IMR-90 (cell line): ENCODE measurements at regions not wholly inside any gene's neighbourhood (a gene's known extent, or its start where the extent isn't known, plus 50 kb on each side); places are given as distances from the start of the nearest gene placed in this dataset.

Experiments used
- ATAC-seq: fragments of 200-7000 bp; cut with Tn5 transposase; 2 replicates; pipeline ENCODE4 v1.9.1; 2020; ENCODE audit warnings: low read depth, mild to moderate bottlenecking, moderate library complexity
- BruUV-seq: library from RNA; stranded (reverse); fragments of 400-500 nt; replicated peaks from 2 replicates; lab custom pipeline; 2021; lab: Mats Ljungman, UMichigan
- CTCF ChIA-PET: fragments of 300-600 bp; formaldehyde crosslinking; extraction: SDS; loops from one replicate; lab custom pipeline; 2021; ENCODE audit warnings: antibody characterized with exemption; lab: Yijun Ruan, JAX
- POLR2A ChIA-PET: fragments of 300-600 bp; sonication (Branson Sonifier 250); formaldehyde crosslinking; loops from one replicate; lab custom pipeline; 2022; ENCODE audit warnings: antibody characterized with exemption; ENCODE audit not compliant: unreplicated experiment; lab: Charles Lee
- DNase-seq: peaks from one replicate; pipeline ENCODE4 v3.0.0; 2013
- H2AFZ ChIP-seq: replicated peaks from 2 replicates; pipeline ENCODE3; 2013; ENCODE audit warnings: low read length, mild to moderate bottlenecking; ENCODE audit not compliant: poor library complexity
- H2AK5ac ChIP-seq: 2 replicates; pipeline ENCODE4 v1.6.1; 2013; ENCODE audit warnings: low read depth, low read length, inconsistent platforms
- H2AK9ac ChIP-seq: replicated peaks from 2 replicates; pipeline ENCODE3; 2013; ENCODE audit warnings: mild to moderate bottlenecking, low read depth, low read length, moderate library complexity; ENCODE audit not compliant: poor library complexity
- H2BK120ac ChIP-seq: 2 replicates; pipeline ENCODE4 v1.6.1; 2013; ENCODE audit warnings: low read depth, low read length, inconsistent platforms
- H2BK15ac ChIP-seq: 3 replicates; pipeline ENCODE4 v1.6.1; 2013; ENCODE audit warnings: low read depth, low read length, inconsistent platforms
- H2BK20ac ChIP-seq: 2 replicates; pipeline ENCODE4 v1.6.1; 2013; ENCODE audit warnings: low read depth, mild to moderate bottlenecking, inconsistent platforms, low read length, moderate library complexity
- H2BK5ac ChIP-seq: 2 replicates; pipeline ENCODE4 v1.6.1; 2013; ENCODE audit warnings: mild to moderate bottlenecking, low read depth, low read length, inconsistent platforms; ENCODE audit not compliant: poor library complexity, severe bottlenecking
- H3K14ac ChIP-seq: replicated peaks from 2 replicates; pipeline ENCODE4 v1.6.1; 2013; ENCODE audit warnings: low read depth, low read length, inconsistent platforms
- H3K18ac ChIP-seq: 2 replicates; pipeline ENCODE4 v1.6.1; 2013; ENCODE audit warnings: low read depth, low read length, control low read depth
- H3K23ac ChIP-seq: 2 replicates; pipeline ENCODE4 v1.6.1; 2013; ENCODE audit warnings: low read depth, low read length, inconsistent platforms
- H3K27ac ChIP-seq: 2 replicates; pipeline ENCODE4 v1.5.1; 2013; ENCODE audit warnings: mild to moderate bottlenecking, control low read depth, low read length; ENCODE audit not compliant: insufficient read depth
- H3K27me3 ChIP-seq: 2 replicates; pipeline ENCODE4 v1.6.1; 2013; ENCODE audit warnings: low read length; ENCODE audit not compliant: control insufficient read depth, insufficient read depth
- H3K36me3 ChIP-seq: 2 replicates; pipeline ENCODE4 v1.6.1; 2013; ENCODE audit warnings: low read length, mixed read lengths; ENCODE audit not compliant: control insufficient read depth, insufficient read depth
- H3K4ac ChIP-seq: 2 replicates; pipeline ENCODE4 v1.6.1; 2013; ENCODE audit warnings: low read depth, low read length, inconsistent platforms
- H3K4me1 ChIP-seq: 2 replicates; pipeline ENCODE4 v1.6.1; 2013; ENCODE audit warnings: low read length, mixed read lengths; ENCODE audit not compliant: control insufficient read depth, insufficient read depth
- H3K4me2 ChIP-seq: 2 replicates; pipeline ENCODE4 v1.6.1; 2013; ENCODE audit warnings: low read depth, mild to moderate bottlenecking, control low read depth, low read length, moderate library complexity
- H3K4me3 ChIP-seq: 2 replicates; pipeline ENCODE4 v1.5.1; 2013; ENCODE audit warnings: low read depth, mild to moderate bottlenecking, control low read depth, low read length, moderate library complexity; ENCODE audit not compliant: insufficient read depth
- H3K56ac ChIP-seq: 2 replicates; pipeline ENCODE4 v1.6.1; 2013; ENCODE audit warnings: low read length, inconsistent platforms; ENCODE audit not compliant: insufficient read depth; ENCODE audit errors: extremely low read depth
- H3K79me1 ChIP-seq, 2 experiments: 2 replicates each; pipeline ENCODE4 v1.6.1; 2013; ENCODE audit warnings: low read length in 2 of 2, inconsistent platforms in 1 of 2, low read depth in 1 of 2
- H3K9ac ChIP-seq: 2 replicates; pipeline ENCODE4 v1.6.1; 2013; ENCODE audit warnings: low read depth, low read length, control low read depth
- H3K9me1 ChIP-seq: 2 replicates; pipeline ENCODE4 v1.6.1; 2013; ENCODE audit warnings: low read length, inconsistent platforms; ENCODE audit not compliant: insufficient read depth
- H3K9me3 ChIP-seq: 2 replicates; pipeline ENCODE4 v1.6.1; 2013; ENCODE audit warnings: low read length; ENCODE audit not compliant: control insufficient read depth, insufficient read depth
- H4K20me1 ChIP-seq: 2 replicates; pipeline ENCODE4 v1.6.1; 2013; ENCODE audit warnings: low read length, inconsistent platforms; ENCODE audit not compliant: insufficient read depth
- H4K5ac ChIP-seq: 2 replicates; pipeline ENCODE4 v1.6.1; 2013; ENCODE audit warnings: mild to moderate bottlenecking, low read depth, low read length, control low read depth
- H4K8ac ChIP-seq, 2 experiments: 2 replicates each; pipeline ENCODE4 v1.6.1; 2013; ENCODE audit warnings: low read depth in 2 of 2, low read length in 2 of 2, control low read depth in 1 of 2, inconsistent platforms in 1 of 2
- H4K91ac ChIP-seq: 2 replicates; pipeline ENCODE4 v1.6.1; 2013; ENCODE audit warnings: low read depth, low read length, inconsistent platforms; ENCODE audit not compliant: insufficient read depth
- BHLHE40 ChIP-seq: fragments of 150-350 bp; IDR thresholded peaks from 2 replicates; pipeline ENCODE4 v1.6.1; 2016; ENCODE audit warnings: mild to moderate bottlenecking, low read depth, low read length
- CEBPB ChIP-seq: IDR thresholded peaks from 2 replicates; pipeline ENCODE4 v1.6.1; 2012; ENCODE audit warnings: low read depth, low read length, improper control_type of control experiment
- CHD1 ChIP-seq: IDR thresholded peaks from 2 replicates; pipeline ENCODE4 v1.6.1; 2012; ENCODE audit warnings: low read depth, low read length, improper control_type of control experiment
- FOS ChIP-seq: fragments of 150-350 bp; IDR thresholded peaks from 2 replicates; pipeline ENCODE4 v1.6.1; 2016; ENCODE audit warnings: low read depth, low read length
- MAZ ChIP-seq: IDR thresholded peaks from 2 replicates; pipeline ENCODE4 v1.6.1; 2012; ENCODE audit warnings: low read depth, mild to moderate bottlenecking, low read length, improper control_type of control experiment, moderate library complexity, borderline replicate concordance
- MXI1 ChIP-seq: IDR thresholded peaks from 2 replicates; pipeline ENCODE4 v1.6.1; 2012; ENCODE audit warnings: low read depth, mild to moderate bottlenecking, low read length, moderate library complexity, borderline replicate concordance
- NFE2L2 ChIP-seq: fragments of 150-350 bp; IDR thresholded peaks from 2 replicates; pipeline ENCODE4 v1.6.1; 2016; ENCODE audit warnings: low read depth, mild to moderate bottlenecking, low read length
- RAD21 ChIP-seq: IDR thresholded peaks from 2 replicates; pipeline ENCODE4 v1.6.1; 2012; ENCODE audit warnings: low read length, improper control_type of control experiment
- RFX5 ChIP-seq: IDR thresholded peaks from 2 replicates; pipeline ENCODE4 v1.8.0; 2012; ENCODE audit warnings: low read depth, mild to moderate bottlenecking, low read length, moderate library complexity
- SMC3 ChIP-seq: fragments of 150-350 bp; IDR thresholded peaks from 2 replicates; pipeline ENCODE4 v1.6.1; 2016; ENCODE audit warnings: low read depth, mild to moderate bottlenecking, antibody characterized with exemption, low read length, moderate library complexity
- WGBS, 2 experiments: methylation state at CpG; one replicate each; pipeline versions ENCODE4 v1.1.5 to v1.1.7; 2013; ENCODE audit warnings: missing lambda C conversion rate in 2 of 2; ENCODE audit not compliant: insufficient read length in 1 of 2; ENCODE audit errors: extremely low coverage in 2 of 2; 5-methylcytosine and 5-hydroxymethylcytosine counted together
- dilution Hi-C: fragments of 300-500 bp; cut with HindIII; formaldehyde crosslinking; loops from one replicate; pipeline ENCODE4 v1.14.3; 2018; ENCODE audit warnings: low sequenced_read_pairs; ENCODE audit not compliant: unreplicated experiment
- in situ Hi-C: fragments of 300-500 bp; cut with MboI; formaldehyde crosslinking; loops from 3 replicates; pipeline ENCODE4 v1.14.3; 2019; ENCODE audit warnings: low sequenced_read_pairs, inconsistent platforms, mixed read lengths
- intact Hi-C: fragments of 100-400 bp; cut with micrococcal nuclease; formaldehyde crosslinking; loops from 2 replicates; pipeline ENCODE4 v1.10.0; 2022
- TF ChIP-seq, protein P1 (sequence below): conservative IDR thresholded peaks from 2 replicates; pipeline ENCODE4 v1.5.1; 2012; ENCODE audit warnings: mild to moderate bottlenecking, low read depth, low read length, improper control_type of control experiment
- TF ChIP-seq, protein P2 (sequence below): fragments of 150-350 bp; IDR thresholded peaks from 2 replicates; pipeline ENCODE4 v1.6.1; 2016; ENCODE audit warnings: low read depth, mild to moderate bottlenecking, low read length, moderate library complexity, borderline replicate concordance
- TF ChIP-seq, protein P3 (sequence below): fragments of 150-350 bp; IDR thresholded peaks from 2 replicates; pipeline ENCODE4 v1.6.1; 2017; ENCODE audit warnings: mild to moderate bottlenecking, antibody characterized with exemption, low read length, low read depth

- peak overlapping the region; percentile 67 for H2BK20ac ChIP-seq
- no peak overlapping the region for H3K4me3 ChIP-seq
- no peaks in the 10 kb centered on the region for H4K20me1 ChIP-seq
- H3K4ac ChIP-seq = peak overlapping the region; percentile 77
- H2AK9ac ChIP-seq = no peak overlapping the region
- H4K91ac ChIP-seq = peak overlapping the region; percentile 86
- peak overlapping the region; percentile 70 to 79; a peak in 3 of 4 replicates for H4K8ac ChIP-seq
- H3K14ac ChIP-seq = peak overlapping the region; percentile 57
- peak overlapping the region; percentile 45; the same call in 1 of the 2 replicates for H3K18ac ChIP-seq
- H3K36me3 ChIP-seq = no peaks in the 10 kb centered on the region
- ChIA-PET CTCF (interaction anchor here (0.6 kb wide), 1 partner anchor 24 kb away, joined by 4 read pairs; no protein-coding TSS in a partner anchor), POLR2A (interaction anchor here (0.5 kb wide), 1 partner anchor 24 kb away, joined by 6 read pairs; no protein-coding TSS in a partner anchor)
- DNase-seq (peak; percentile 56), ATAC-seq (peak; percentile 90)
- intact Hi-C loops (no loop called here), dilution Hi-C loops (no loop called here), in situ Hi-C loops (no loop called here)
- no peaks in the 10 kb centered on the region for H3K27me3 ChIP-seq
- no peak overlapping the region for H2BK5ac ChIP-seq
- peak overlapping the region; percentile 12 for H3K9ac ChIP-seq
- peak overlapping the region; percentile 65 for H4K5ac ChIP-seq
- peak overlapping the region; percentile 58; the same call in 1 of the 2 replicates for H3K23ac ChIP-seq
- peaks cover 10% of the 10 kb centered on the region; the same call in 1 of the 2 replicates for H3K4me1 ChIP-seq
- H2AK5ac ChIP-seq = no peak overlapping the region
- H3K56ac ChIP-seq = peak overlapping the region; percentile 35; the same call in 1 of the 2 replicates
- peaks cover 8% of the 10 kb centered on the region; the same call in 1 of the 2 replicates for H3K9me1 ChIP-seq
- H2AFZ ChIP-seq = peak overlapping the region; percentile 68
- H3K9me3 ChIP-seq = peaks cover 3% of the 10 kb centered on the region
- H3K27ac ChIP-seq = peak overlapping the region; percentile 28; the same call in 1 of the 2 replicates
- H2BK120ac ChIP-seq = peak overlapping the region; percentile 85
- no peaks in the 10 kb centered on the region for H3K79me1 ChIP-seq
- BruUV-seq = no TSS peak
- 34% methylated on average over 5 of the region's 9 CpGs; no CpG with 5 or more reads in 1 of the 2 experiments for WGBS, 2 experiments
- peak overlapping the region; percentile 36; the same call in 1 of the 3 replicates for H2BK15ac ChIP-seq
- peak overlapping the region; percentile 8; the same call in 1 of the 2 replicates for H3K4me2 ChIP-seq
- TF ChIP-seq, protein P1, sequence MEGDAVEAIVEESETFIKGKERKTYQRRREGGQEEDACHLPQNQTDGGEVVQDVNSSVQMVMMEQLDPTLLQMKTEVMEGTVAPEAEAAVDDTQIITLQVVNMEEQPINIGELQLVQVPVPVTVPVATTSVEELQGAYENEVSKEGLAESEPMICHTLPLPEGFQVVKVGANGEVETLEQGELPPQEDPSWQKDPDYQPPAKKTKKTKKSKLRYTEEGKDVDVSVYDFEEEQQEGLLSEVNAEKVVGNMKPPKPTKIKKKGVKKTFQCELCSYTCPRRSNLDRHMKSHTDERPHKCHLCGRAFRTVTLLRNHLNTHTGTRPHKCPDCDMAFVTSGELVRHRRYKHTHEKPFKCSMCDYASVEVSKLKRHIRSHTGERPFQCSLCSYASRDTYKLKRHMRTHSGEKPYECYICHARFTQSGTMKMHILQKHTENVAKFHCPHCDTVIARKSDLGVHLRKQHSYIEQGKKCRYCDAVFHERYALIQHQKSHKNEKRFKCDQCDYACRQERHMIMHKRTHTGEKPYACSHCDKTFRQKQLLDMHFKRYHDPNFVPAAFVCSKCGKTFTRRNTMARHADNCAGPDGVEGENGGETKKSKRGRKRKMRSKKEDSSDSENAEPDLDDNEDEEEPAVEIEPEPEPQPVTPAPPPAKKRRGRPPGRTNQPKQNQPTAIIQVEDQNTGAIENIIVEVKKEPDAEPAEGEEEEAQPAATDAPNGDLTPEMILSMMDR = no peak
- no peak for TF ChIP-seq RAD21
- TF ChIP-seq, protein P2, sequence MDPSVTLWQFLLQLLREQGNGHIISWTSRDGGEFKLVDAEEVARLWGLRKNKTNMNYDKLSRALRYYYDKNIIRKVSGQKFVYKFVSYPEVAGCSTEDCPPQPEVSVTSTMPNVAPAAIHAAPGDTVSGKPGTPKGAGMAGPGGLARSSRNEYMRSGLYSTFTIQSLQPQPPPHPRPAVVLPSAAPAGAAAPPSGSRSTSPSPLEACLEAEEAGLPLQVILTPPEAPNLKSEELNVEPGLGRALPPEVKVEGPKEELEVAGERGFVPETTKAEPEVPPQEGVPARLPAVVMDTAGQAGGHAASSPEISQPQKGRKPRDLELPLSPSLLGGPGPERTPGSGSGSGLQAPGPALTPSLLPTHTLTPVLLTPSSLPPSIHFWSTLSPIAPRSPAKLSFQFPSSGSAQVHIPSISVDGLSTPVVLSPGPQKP = no peak
- TF ChIP-seq BHLHE40 = no peak
- TF ChIP-seq FOS = no peak
- no peak for TF ChIP-seq MAZ
- TF ChIP-seq CEBPB = no peak
- no peak for TF ChIP-seq NFE2L2
- TF ChIP-seq RFX5 = no peak
- no peak for TF ChIP-seq MXI1
- no peak for TF ChIP-seq SMC3
- TF ChIP-seq, protein P3, sequence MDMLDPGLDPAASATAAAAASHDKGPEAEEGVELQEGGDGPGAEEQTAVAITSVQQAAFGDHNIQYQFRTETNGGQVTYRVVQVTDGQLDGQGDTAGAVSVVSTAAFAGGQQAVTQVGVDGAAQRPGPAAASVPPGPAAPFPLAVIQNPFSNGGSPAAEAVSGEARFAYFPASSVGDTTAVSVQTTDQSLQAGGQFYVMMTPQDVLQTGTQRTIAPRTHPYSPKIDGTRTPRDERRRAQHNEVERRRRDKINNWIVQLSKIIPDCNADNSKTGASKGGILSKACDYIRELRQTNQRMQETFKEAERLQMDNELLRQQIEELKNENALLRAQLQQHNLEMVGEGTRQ = no peak
- TF ChIP-seq CHD1 = no peak
Measured at GRCh38 chr7:92925876-92926696, 89.7 kb upstream of the CDK6 start.
